ENCODE measurements at regions not wholly inside any gene's neighbourhood (a gene's known extent, or its start where the extent isn't known, plus 50 kb on each side); places are given as distances from the start of the nearest gene placed in this dataset.

GRCh38 chr18:28808373-28808772, 631.4 kb upstream of the CDH2 start:
- DNase-seq: no peak

DNA sequence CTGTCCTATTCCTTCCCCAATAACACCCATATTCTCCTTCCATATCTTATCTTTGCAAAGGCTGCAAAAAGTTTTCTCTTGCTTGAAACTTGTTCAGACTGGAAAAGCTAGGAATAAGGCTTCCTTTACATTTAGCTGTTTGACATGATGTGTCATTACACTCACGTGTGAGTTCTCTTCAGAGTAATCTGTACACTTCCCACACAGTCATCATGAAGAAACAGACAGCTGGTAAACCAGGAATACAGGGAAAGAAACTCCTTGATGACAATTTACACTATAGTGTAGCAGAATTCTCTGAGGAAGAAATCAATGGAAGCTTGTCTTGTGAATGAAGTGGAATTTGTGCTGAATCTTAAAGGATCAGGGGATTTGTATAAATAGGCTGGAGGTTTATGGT, 628.6 kb upstream of the CDH2 start:
- DNase-seq: no peak

DNA sequence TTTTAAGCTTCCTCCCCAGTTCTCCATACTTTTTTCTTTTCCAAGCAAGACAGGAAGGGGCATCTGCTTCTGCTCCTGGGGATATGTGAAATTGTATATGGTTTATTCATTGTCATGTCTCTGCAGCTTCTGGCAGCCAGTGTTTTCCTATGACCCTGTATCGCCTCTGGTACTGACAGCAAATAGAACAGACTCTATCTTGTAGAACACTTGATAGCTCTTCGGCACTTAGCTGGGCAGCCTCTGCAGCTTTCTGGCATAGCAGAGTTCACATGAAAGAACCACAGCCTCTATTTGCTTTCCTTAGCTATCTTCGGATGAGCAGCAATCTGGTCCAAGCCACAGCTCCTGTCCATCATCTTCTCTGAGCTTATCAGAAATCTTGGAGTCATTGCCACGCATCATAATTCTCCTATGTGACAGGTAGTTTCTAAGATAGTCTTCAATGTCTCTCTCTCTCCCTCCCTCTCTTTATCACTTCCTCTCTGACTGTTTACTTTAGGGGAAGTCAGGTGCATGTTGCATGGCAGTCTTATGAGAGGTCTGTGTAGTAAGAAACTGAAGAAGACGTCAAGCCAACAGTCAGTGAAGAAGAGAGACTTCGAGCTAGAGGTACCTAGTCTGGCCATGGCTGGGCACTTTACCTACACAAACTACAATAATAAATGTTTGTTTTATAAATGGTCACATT, 627.7 kb upstream of the CDH2 start:
- no peak for DNase-seq

DNA sequence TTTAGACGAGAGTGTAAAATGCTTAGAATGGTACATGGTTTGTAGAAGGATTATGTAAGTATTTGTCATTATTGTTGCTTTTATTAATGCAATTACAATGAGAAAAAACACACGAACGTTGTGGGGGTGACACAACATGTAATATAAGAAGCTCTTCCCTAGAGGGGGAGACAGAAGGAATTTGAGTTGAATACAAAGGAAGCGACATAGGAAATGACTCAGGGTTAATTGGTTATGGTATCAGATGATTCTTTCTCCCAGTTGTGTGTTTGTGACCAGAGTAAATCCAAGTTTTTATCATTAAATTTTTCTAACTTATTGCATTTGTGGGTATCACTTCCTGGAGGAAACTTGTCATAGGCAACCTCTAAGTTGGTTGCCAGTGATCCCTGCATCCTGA, 625.6 kb upstream of the CDH2 start:
- no peak for DNase-seq

GRCh38 chr18:28801876-28802275, 624.9 kb upstream of the CDH2 start:
- DNase-seq: no peak

DNA sequence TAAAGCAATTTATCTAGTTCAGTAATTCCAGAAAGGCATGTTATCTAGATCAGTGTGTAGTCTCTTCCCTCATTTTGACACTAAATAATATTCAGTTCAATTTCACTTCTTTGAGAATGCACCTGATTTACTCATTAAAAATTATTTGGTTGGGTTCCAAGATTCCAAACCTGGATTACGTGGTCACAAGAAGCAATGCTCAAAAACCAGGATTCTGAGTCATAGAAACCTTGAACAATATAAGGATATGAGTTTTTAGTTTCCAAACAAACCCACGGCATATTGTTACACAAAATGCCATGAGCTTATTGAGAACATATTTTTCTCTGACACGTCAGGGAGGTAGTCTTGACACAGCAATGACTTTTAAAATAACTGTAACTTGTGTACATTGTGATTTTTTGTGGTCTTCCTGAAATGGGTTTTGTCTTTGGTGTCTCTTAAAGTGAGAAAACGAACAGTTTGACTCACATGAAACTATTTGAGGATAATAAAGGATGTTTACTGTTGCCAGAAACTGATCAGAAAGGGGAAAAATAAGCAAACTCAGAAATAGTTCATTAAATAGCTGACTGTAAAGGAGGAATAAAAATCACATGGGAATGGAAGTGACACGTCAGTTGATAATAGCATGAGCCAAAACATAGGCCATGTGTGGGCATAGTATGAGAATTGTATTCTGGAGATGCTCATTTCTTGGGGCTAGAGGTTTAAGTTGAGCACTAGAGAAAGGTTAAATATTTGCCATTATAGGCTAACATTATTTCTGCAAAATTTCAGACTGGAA, 617.7 kb upstream of the CDH2 start:
- DNase-seq: no peak

- DNase-seq: no peak
Measured at GRCh38 chr18:28793901-28794300, 617.0 kb upstream of the CDH2 start.

DNA sequence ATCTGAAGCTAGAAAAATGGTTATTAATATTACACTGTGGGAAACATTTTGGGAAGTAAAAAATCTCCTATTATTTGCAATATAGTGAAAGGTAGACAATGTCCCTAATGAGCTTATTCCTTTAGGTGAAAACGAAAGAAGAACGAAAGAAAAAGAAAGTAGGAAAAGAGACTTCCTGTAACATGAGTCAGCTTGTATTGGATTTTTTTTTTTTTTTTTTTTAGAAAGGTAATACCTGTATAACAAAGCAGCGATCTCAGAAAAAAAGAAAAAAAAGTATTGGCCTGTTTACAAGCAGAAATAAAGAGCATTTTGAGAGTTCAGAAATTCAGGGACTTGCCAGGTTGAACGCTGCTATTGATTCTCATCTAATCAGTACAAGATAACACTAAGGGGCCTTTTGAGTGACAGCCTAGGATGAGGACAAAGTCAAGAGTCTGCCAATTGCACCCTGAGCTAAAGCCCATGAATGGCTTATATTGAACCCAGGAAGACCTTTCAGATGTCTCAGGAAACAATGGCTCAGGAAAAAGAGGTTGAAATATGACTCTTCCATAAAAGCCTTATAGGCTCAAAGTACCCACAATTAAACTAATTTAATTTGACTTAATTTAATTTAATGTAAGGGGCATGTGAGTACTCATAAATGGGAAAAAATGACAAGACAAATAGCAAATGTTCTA, 615.6 kb upstream of the CDH2 start:
- DNase-seq: no peak

- no peak for DNase-seq
Measured at GRCh38 chr18:28791101-28791500, 614.2 kb upstream of the CDH2 start.

- DNase-seq: no peak
Measured at GRCh38 chr18:28789502-28789901, 612.6 kb upstream of the CDH2 start.

- DNase-seq: no peak
Measured at GRCh38 chr18:28786926-28787325, 610.0 kb upstream of the CDH2 start.

GRCh38 chr18:28781616-28782362, 604.9 kb upstream of the CDH2 start:
- DNase-seq: no peak

GRCh38 chr18:28778706-28779105, 601.8 kb upstream of the CDH2 start:
- no peak for DNase-seq

GRCh38 chr18:28777756-28778155, 600.8 kb upstream of the CDH2 start:
- no peak for DNase-seq

GRCh38 chr18:28771849-28772248, 594.9 kb upstream of the CDH2 start:
- no peak for DNase-seq

- no peak for DNase-seq
Measured at GRCh38 chr18:28768791-28769768, 592.1 kb upstream of the CDH2 start.

DNA sequence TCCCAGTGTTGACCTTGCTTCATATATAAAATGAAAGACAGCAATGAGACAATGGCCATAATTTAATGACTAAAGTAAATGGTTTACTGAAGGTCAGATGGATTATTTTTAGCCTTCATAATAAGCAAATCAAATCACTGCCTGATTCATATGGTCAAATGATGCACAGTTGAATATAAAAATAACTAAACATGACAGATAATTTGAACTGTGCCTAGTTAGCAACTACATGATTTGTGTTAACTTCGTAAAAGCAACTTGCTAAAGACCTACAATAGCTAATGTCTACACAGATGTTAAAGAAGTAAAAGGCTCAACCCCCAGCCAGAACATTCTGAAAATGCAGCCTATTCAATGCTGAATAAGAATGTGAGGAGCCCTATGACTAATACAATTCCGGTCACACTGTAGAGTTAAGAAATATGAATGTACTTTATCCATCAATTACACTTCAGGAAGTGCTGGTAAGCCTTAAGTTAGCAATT, 590.8 kb upstream of the CDH2 start:
- DNase-seq: no peak

GRCh38 chr18:28767201-28767600, 590.3 kb upstream of the CDH2 start:
- DNase-seq: no peak

DNA sequence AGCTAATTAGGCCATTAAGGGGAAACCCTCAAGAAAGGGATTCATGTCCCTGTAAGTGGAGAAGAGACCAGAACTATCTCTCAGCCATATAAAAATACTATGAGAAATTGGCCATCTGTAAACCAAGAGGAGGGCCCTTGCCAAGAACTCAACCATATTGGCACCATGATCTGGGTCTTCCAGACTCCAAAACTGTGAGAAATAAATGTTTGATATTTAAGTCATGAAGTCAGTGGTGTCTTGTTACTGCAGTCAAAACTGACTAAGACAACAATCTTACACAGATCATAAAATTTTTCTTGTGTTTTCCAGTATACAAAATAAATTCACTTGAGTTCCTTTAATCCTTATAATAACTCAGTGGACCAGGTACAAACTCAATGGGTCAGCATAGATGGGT, 589.8 kb upstream of the CDH2 start:
- DNase-seq: no peak

DNA sequence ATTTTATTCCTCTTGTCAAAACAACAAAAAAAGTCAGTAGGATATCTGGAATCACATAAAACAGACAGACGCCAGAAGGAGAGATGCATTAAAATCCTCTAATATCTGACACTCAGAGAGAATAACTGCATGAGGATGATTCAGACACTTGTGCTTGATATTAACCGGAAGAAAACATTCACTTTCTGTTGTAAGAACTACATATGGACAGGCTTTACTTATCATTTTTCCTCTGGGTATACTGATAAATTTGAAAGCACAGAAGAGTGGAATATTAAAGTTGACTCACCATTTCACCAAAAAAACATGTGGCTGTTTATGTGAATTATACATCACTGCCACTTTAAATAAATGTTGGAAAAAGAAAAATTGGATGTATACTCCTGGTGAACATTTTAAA, 589.1 kb upstream of the CDH2 start:
- no peak for DNase-seq

- DNase-seq: no peak
Measured at GRCh38 chr18:28760299-28760698, 583.4 kb upstream of the CDH2 start.
